ENCODE measurements at regions not wholly inside any gene's neighbourhood (a gene's known extent, or its start where the extent isn't known, plus 50 kb on each side); places are given as distances from the start of the nearest gene placed in this dataset.

DNA sequence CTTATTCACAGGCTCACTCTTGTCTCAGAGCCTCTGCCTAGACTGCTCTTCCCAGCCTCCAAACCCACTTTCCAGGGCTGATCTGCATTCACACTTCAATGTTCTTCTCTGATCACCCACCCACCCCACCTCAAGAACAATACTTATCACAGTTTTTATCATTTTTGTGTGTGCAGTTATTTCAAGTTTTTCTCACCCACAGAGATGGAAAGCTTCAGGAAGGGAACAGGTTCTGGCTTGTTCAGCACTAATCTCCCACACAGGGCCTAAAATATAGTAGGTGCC is 160.9 kb downstream of the MRPL14 start:
- TF ChIP-seq MAX (IDR thresholded peaks at IDR 0.05; ENCODE audit: insufficient read depth, insufficient read length), result no peak
- TF ChIP-seq POLR2A (IDR thresholded peaks at IDR 0.05; ENCODE audit: low read depth, low read length), result no peak
- no peak for TF ChIP-seq EZH2 (IDR thresholded peaks at IDR 0.05; ENCODE audit: borderline replicate concordance, low read depth, low read length, severe bottlenecking)
- TF ChIP-seq, protein P1, sequence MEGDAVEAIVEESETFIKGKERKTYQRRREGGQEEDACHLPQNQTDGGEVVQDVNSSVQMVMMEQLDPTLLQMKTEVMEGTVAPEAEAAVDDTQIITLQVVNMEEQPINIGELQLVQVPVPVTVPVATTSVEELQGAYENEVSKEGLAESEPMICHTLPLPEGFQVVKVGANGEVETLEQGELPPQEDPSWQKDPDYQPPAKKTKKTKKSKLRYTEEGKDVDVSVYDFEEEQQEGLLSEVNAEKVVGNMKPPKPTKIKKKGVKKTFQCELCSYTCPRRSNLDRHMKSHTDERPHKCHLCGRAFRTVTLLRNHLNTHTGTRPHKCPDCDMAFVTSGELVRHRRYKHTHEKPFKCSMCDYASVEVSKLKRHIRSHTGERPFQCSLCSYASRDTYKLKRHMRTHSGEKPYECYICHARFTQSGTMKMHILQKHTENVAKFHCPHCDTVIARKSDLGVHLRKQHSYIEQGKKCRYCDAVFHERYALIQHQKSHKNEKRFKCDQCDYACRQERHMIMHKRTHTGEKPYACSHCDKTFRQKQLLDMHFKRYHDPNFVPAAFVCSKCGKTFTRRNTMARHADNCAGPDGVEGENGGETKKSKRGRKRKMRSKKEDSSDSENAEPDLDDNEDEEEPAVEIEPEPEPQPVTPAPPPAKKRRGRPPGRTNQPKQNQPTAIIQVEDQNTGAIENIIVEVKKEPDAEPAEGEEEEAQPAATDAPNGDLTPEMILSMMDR (IDR thresholded peaks at IDR 0.05; ENCODE audit: extremely low read depth in 1 of 2, insufficient read depth in 1 of 2, low read depth in 1 of 2, low read length in 2 of 2), result no peak
- no peak for TF ChIP-seq GATA2 (IDR thresholded peaks at IDR 0.05; ENCODE audit: insufficient read depth, insufficient read length, low read depth, low read length)
- TF ChIP-seq POLR2AphosphoS5 (IDR thresholded peaks at IDR 0.05; ENCODE audit: insufficient read depth, low read depth, low read length), result no peak
- no peak for TF ChIP-seq JUN (IDR thresholded peaks at IDR 0.05; ENCODE audit: borderline replicate concordance, insufficient read depth, insufficient read length, low read depth)
- TF ChIP-seq FOS (IDR thresholded peaks at IDR 0.05; ENCODE audit: borderline replicate concordance, insufficient read depth, low read length), result no peak

Measured in endothelial cell of umbilical vein (primary cell).